Panc1 (cell line): ENCODE measurements at regions not wholly inside any gene's neighbourhood (a gene's known extent, or its start where the extent isn't known, plus 50 kb on each side); places are given as distances from the start of the nearest gene placed in this dataset.

Experiments
- ATAC-seq: fragments of 200-7000 bp; cut with Tn5 transposase; 2 replicates; pipeline ENCODE4 v1.9.1; 2020; ENCODE audit warnings: mild to moderate bottlenecking, moderate library complexity
- BruUV-seq: library from RNA; stranded (reverse); fragments of 400-500 nt; replicated peaks from 2 replicates; lab custom pipeline; 2021; lab: Mats Ljungman, UMichigan
- CTCF ChIA-PET: fragments of 300-600 bp; sonication (Branson Sonifier 250); formaldehyde crosslinking; loops from one replicate; lab custom pipeline; 2022; ENCODE audit warnings: antibody characterized with exemption; lab: Charles Lee
- POLR2A ChIA-PET: fragments of 300-600 bp; sonication (Branson Sonifier 250); formaldehyde crosslinking; loops from one replicate; lab custom pipeline; 2022; ENCODE audit warnings: antibody characterized with exemption; lab: Charles Lee
- DNase-seq: peaks from one replicate; pipeline ENCODE4 v3.0.0-alpha.2; 2010; ENCODE audit warnings: low read depth, low spot score
- H3K27ac ChIP-seq: 2 replicates; pipeline ENCODE4 v1.5.1; 2011; ENCODE audit warnings: mild to moderate bottlenecking, low read length, inconsistent platforms
- H3K27me3 ChIP-seq: fragments of 200-500 bp; sonication (Bioruptor generic); 2 replicates; pipeline ENCODE4 v1.6.0; 2014; ENCODE audit warnings: low read length, inconsistent platforms; ENCODE audit not compliant: control insufficient read depth, insufficient read depth
- H3K36me3 ChIP-seq: fragments of 200-500 bp; sonication (Bioruptor generic); 2 replicates; pipeline ENCODE4 v1.5.1; 2014; ENCODE audit warnings: inconsistent platforms, mild to moderate bottlenecking, low read length, moderate library complexity; ENCODE audit not compliant: control insufficient read depth, insufficient read depth
- H3K4me1 ChIP-seq: 2 replicates; pipeline ENCODE4 v1.5.1; 2011; ENCODE audit warnings: inconsistent platforms, mild to moderate bottlenecking, low read length, moderate library complexity; ENCODE audit not compliant: control insufficient read depth, insufficient read depth
- H3K4me3 ChIP-seq, 2 experiments: 2 replicates each; pipeline ENCODE4 v1.5.1; 2011 to 2012; ENCODE audit warnings: low read depth in 2 of 2, low read length in 2 of 2, mild to moderate bottlenecking in 2 of 2, inconsistent platforms in 1 of 2, moderate library complexity in 1 of 2
- H3K9me3 ChIP-seq: fragments of 200-500 bp; sonication (Bioruptor generic); 2 replicates; pipeline ENCODE4 v1.5.1; 2014; ENCODE audit warnings: low read depth, mild to moderate bottlenecking, inconsistent platforms, low read length, moderate library complexity; ENCODE audit not compliant: control insufficient read depth, insufficient read depth
- POLR2AphosphoS5 ChIP-seq: IDR thresholded peaks from 2 replicates; pipeline ENCODE4 v1.6.1; 2012; ENCODE audit warnings: mild to moderate bottlenecking, low read depth, low read length, moderate library complexity
- SIN3A ChIP-seq: IDR thresholded peaks from 2 replicates; pipeline ENCODE4 v1.6.1; 2012; ENCODE audit warnings: low read depth, mild to moderate bottlenecking, low read length, moderate library complexity, borderline replicate concordance; ENCODE audit not compliant: insufficient read depth
- TCF7L2 ChIP-seq: IDR thresholded peaks from 2 replicates; pipeline ENCODE4 v1.6.1; 2011; ENCODE audit warnings: mild to moderate bottlenecking, low read depth, low read length, inconsistent platforms
- in situ Hi-C: cut with HindIII; loops from 2 replicates; pipeline ENCODE4 v1.10.0; 2016; ENCODE audit warnings: low sequenced_read_pairs, low pct_unique_long_range_greater_than_20kb
- intact Hi-C: fragments of 100-400 bp; cut with micrococcal nuclease; formaldehyde crosslinking; loops from one replicate; pipeline ENCODE4 v1.10.0; 2022; ENCODE audit not compliant: unreplicated experiment
- TF ChIP-seq, protein P1 (sequence below), 2 experiments: IDR thresholded peaks; 2 replicates each; pipeline ENCODE4 v1.6.1; 2011 to 2012; ENCODE audit warnings: low read depth in 2 of 2, control low read depth in 1 of 2, low read length in 1 of 2, mild to moderate bottlenecking in 1 of 2, moderate library complexity in 1 of 2; ENCODE audit not compliant: insufficient read depth in 1 of 2
- TF ChIP-seq, protein P2 (sequence below): fragments of 450-650 bp; IDR thresholded peaks from 2 replicates; pipeline ENCODE4 v1.5.1; 2017; ENCODE audit warnings: mild to moderate bottlenecking

DNA sequence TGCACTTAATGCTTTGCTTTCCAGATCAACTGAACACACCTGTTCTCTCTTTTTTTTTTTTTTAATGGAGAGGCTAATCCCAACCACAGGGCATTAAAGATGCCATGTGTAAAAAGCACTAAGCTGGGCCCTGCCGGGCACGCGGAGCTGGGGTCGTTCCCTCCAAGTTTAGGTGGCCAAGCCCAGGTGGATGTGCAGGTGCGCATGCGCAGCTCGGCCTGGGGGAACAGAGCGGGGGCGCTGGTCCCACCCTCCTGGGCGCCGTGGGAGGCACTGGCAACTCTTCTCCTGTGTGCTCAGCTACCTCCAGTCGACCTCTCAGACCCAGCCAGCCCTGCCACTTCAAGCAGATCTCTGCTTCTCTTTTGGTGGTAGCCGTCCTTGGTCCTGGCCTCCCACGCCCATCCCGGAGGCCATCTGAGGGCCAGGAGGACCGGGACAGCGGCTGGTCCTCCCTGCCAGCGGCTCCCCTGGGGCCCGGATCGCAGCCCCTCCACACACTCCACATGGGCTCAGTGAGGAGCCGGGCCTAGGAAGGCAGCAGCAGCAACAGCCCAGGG is 679.3 kb downstream of the BCL11B start:
- ATAC-seq (no peak), DNase-seq (no peak)
- H3K27me3 ChIP-seq: no peaks in the 10 kb centered on the region
- POLR2A ChIA-PET: no interaction called here
- H3K4me3 ChIP-seq: no peak overlapping the region
- intact Hi-C loops: no loop called here
- no peaks in the 10 kb centered on the region for H3K9me3 ChIP-seq
- no peak overlapping the region for H3K27ac ChIP-seq
- CTCF ChIA-PET: no interaction called here
- no TSS peak for BruUV-seq
- TF ChIP-seq, protein P1, sequence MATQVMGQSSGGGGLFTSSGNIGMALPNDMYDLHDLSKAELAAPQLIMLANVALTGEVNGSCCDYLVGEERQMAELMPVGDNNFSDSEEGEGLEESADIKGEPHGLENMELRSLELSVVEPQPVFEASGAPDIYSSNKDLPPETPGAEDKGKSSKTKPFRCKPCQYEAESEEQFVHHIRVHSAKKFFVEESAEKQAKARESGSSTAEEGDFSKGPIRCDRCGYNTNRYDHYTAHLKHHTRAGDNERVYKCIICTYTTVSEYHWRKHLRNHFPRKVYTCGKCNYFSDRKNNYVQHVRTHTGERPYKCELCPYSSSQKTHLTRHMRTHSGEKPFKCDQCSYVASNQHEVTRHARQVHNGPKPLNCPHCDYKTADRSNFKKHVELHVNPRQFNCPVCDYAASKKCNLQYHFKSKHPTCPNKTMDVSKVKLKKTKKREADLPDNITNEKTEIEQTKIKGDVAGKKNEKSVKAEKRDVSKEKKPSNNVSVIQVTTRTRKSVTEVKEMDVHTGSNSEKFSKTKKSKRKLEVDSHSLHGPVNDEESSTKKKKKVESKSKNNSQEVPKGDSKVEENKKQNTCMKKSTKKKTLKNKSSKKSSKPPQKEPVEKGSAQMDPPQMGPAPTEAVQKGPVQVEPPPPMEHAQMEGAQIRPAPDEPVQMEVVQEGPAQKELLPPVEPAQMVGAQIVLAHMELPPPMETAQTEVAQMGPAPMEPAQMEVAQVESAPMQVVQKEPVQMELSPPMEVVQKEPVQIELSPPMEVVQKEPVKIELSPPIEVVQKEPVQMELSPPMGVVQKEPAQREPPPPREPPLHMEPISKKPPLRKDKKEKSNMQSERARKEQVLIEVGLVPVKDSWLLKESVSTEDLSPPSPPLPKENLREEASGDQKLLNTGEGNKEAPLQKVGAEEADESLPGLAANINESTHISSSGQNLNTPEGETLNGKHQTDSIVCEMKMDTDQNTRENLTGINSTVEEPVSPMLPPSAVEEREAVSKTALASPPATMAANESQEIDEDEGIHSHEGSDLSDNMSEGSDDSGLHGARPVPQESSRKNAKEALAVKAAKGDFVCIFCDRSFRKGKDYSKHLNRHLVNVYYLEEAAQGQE (IDR thresholded peaks at IDR 0.05; ENCODE audit: insufficient read depth in 1 of 2, low read depth in 2 of 2, low read length in 1 of 2): no peak
- TF ChIP-seq POLR2AphosphoS5 (no peak), TCF7L2 (no peak), SIN3A (no peak)
- TF ChIP-seq, protein P2, sequence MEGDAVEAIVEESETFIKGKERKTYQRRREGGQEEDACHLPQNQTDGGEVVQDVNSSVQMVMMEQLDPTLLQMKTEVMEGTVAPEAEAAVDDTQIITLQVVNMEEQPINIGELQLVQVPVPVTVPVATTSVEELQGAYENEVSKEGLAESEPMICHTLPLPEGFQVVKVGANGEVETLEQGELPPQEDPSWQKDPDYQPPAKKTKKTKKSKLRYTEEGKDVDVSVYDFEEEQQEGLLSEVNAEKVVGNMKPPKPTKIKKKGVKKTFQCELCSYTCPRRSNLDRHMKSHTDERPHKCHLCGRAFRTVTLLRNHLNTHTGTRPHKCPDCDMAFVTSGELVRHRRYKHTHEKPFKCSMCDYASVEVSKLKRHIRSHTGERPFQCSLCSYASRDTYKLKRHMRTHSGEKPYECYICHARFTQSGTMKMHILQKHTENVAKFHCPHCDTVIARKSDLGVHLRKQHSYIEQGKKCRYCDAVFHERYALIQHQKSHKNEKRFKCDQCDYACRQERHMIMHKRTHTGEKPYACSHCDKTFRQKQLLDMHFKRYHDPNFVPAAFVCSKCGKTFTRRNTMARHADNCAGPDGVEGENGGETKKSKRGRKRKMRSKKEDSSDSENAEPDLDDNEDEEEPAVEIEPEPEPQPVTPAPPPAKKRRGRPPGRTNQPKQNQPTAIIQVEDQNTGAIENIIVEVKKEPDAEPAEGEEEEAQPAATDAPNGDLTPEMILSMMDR: no peak
- no peaks in the 10 kb centered on the region for H3K36me3 ChIP-seq
- in situ Hi-C loops: no loop called here
- no peaks in the 10 kb centered on the region for H3K4me1 ChIP-seq

DNA sequence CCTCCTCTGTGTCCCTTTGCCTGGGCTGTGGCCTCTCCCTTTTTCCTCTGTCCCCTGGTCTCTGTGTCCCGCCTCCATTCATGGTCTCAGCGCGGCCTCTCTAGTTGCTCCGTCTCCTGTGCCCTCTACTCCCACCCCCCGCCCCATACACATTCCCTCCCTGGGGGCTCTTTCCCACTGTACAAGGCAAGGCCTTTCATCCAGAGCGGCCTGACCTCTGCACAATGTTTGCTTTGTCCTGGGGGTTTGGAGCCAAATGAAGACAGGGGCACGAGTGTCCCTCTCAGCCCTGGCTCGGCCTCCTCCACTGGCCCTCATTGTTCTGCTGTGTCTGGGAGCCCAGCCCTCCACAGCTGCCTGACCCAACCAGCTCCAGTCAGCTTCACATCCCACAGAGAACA is 678.6 kb downstream of the BCL11B start:
- TF ChIP-seq POLR2AphosphoS5 (no peak), SIN3A (no peak)
- TF ChIP-seq, protein P1 (IDR thresholded peaks at IDR 0.05; ENCODE audit: insufficient read depth in 1 of 2, low read depth in 2 of 2, low read length in 1 of 2): no peak
- in situ Hi-C loops: no loop called here
- intact Hi-C loops: no loop called here
- DNase-seq (no peak), ATAC-seq (no peak)
- Histone ChIP-seq H3K36me3 (no peaks in the 10 kb centered on the region), H3K27me3 (no peaks in the 10 kb centered on the region), H3K27ac (no peak overlapping the region), H3K4me3 (no peak overlapping the region), H3K4me1 (no peaks in the 10 kb centered on the region), H3K9me3 (no peaks in the 10 kb centered on the region)
- POLR2A ChIA-PET: no interaction called here
- BruUV-seq: no TSS peak
- CTCF ChIA-PET: no interaction called here
